NB4 (cell line): ENCODE measurements at regions not wholly inside any gene's neighbourhood (a gene's known extent, or its start where the extent isn't known, plus 50 kb on each side); places are given as distances from the start of the nearest gene placed in this dataset.

Experiments
- DNase-seq: peaks from one replicate; pipeline ENCODE4 v3.0.0; 2010; ENCODE audit warnings: low read depth
- H3K4me3 ChIP-seq: one replicate; pipeline ENCODE4 v1.5.1; 2011; ENCODE audit warnings: mild to moderate bottlenecking, low read depth, low read length, moderate library complexity
- MYC ChIP-seq: IDR thresholded peaks from 2 replicates; pipeline ENCODE4 v1.6.1; 2011; ENCODE audit warnings: low read depth, low read length
- POLR2A ChIP-seq: IDR thresholded peaks from 2 replicates; pipeline ENCODE4 v1.6.1; 2011; ENCODE audit warnings: mild to moderate bottlenecking; ENCODE audit not compliant: insufficient read length; ENCODE audit errors: extremely low read depth
- TF ChIP-seq, protein P1 (sequence below): IDR thresholded peaks from 2 replicates; pipeline ENCODE4 v1.6.1; 2011; ENCODE audit warnings: low read depth, low read length
- TF ChIP-seq, protein P2 (sequence below): IDR thresholded peaks from one replicate; pipeline ENCODE4 v1.5.1; 2012; ENCODE audit warnings: low read depth, low read length

DNA sequence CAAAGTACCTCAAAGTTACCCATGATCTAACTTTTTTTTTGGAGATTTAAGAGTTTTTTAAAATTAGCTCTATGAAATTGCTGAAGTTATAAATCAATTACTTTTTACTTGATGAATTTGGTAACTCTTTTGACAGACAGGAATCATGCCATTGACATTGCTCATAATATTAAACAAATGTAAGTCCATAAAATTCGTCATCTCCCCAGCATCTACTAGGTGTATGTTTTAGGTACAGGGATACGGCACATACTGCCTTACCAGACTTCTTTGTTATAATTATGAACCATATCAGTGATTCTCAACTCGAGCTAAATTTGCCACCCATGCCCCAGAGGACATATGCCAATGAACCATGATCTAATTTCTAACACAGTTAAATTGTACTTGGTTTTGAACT is 247.5 kb upstream of the TGFBR2 start:
- H3K4me3 ChIP-seq: no peak overlapping the region
- no peak for DNase-seq
- no peak for TF ChIP-seq MYC
- TF ChIP-seq, protein P1, sequence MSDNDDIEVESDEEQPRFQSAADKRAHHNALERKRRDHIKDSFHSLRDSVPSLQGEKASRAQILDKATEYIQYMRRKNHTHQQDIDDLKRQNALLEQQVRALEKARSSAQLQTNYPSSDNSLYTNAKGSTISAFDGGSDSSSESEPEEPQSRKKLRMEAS: no peak
- TF ChIP-seq POLR2A: no peak
- TF ChIP-seq, protein P2, sequence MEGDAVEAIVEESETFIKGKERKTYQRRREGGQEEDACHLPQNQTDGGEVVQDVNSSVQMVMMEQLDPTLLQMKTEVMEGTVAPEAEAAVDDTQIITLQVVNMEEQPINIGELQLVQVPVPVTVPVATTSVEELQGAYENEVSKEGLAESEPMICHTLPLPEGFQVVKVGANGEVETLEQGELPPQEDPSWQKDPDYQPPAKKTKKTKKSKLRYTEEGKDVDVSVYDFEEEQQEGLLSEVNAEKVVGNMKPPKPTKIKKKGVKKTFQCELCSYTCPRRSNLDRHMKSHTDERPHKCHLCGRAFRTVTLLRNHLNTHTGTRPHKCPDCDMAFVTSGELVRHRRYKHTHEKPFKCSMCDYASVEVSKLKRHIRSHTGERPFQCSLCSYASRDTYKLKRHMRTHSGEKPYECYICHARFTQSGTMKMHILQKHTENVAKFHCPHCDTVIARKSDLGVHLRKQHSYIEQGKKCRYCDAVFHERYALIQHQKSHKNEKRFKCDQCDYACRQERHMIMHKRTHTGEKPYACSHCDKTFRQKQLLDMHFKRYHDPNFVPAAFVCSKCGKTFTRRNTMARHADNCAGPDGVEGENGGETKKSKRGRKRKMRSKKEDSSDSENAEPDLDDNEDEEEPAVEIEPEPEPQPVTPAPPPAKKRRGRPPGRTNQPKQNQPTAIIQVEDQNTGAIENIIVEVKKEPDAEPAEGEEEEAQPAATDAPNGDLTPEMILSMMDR: no peak

DNA sequence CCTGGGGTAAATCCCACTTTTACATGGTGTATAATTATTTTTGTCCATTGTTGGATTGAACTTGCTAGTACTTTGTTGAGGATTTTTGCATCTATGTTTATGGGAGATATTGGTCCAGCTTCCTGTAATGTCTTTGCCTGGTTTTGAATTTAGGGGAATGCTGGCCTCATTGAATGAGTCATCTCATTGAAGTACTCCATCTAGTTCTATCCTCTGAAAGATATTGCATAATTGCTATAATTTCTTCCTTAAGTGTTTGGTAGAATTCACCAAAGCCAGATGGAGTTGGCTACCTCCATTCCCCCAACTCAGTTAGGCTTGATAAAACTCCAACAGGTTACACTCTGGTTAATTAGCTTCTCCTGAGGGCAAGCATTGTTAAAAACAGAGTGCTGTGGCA is 237.4 kb upstream of the TGFBR2 start:
- no peak for DNase-seq
- TF ChIP-seq, protein P2: no peak
- TF ChIP-seq MYC: no peak
- TF ChIP-seq, protein P1: no peak
- TF ChIP-seq POLR2A: no peak
- no peak overlapping the region for H3K4me3 ChIP-seq

DNA sequence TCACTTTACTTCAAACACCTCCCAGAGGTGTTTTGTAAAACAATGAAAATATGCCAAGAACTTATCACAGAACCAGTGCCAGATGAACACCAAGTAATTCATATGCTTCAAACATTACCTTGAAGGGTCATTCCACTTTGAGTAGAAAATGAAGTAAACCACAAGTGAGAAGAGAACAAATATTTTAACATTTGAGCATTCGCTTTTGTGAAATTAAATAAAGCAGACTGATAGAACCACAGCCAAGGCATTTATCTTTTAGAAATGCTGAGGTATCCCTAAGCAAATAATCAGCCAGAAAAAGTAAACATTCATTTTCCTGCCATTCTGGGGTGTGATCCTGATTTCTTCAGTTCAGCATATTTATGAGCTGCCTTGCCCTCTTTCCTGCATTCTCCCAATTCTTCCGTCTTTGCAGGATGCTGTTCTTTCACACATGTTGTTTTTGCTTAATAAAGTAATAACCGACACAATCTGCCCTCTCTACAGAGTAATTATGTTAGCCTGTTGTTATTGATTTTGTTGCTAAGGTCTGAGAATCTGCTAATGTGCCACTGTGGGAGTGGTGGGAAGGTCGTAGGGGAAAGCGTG is 235.6 kb upstream of the TGFBR2 start:
- no peak overlapping the region for H3K4me3 ChIP-seq
- DNase-seq: no peak
- TF ChIP-seq MYC (no peak), POLR2A (no peak)
- TF ChIP-seq, protein P1: no peak
- TF ChIP-seq, protein P2: no peak

DNA sequence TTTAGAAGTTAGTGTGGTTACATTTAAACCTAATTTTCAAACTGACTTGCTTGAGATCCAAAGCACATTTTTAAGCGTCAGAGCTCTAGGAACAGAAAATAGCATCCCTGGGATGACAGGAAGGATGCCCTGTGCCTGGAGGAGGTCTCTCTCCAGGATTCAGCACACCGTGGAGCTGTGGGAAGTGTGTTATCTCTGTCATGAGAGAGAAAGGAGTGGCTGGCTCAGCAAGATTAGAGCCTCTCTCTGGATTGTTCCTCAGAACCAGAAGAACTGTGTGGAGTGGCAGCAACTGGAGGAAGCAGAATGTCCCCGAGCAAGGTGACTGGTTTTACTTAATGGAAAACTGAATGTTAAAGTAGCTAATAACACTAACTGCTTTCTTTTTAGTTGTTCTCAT is 233.6 kb upstream of the TGFBR2 start:
- TF ChIP-seq, protein P2: no peak
- TF ChIP-seq, protein P1: no peak
- no peak for TF ChIP-seq MYC
- no peak for TF ChIP-seq POLR2A
- DNase-seq: no peak
- no peak overlapping the region for H3K4me3 ChIP-seq

DNA sequence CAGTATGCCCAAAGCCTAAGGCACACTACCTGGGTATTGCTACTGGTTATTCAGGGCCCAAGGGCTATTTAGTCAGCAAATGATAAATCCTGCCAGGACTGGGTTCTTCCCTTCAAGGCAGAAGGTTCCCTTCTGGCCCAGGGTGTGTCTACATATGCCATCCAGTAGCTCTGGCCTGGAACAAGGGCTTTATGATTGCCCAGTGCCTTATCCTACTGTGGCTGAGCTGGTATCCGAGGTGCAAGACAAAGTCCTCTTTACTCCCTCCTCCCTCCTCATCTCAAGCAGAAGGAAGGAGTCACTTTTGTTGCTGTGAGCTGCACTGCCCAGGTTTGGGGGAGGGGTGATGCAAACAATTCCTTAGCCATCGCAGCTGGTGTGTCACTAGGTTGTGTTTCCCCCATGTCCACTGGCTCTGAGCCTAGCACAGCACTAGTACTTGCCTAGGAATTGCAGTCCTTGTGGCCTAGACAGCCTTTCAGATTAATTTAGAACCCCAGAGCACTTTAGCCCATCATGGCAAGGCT is 221.8 kb upstream of the TGFBR2 start:
- TF ChIP-seq MYC (no peak), POLR2A (no peak)
- TF ChIP-seq, protein P1: no peak
- TF ChIP-seq, protein P2: no peak
- no peak overlapping the region for H3K4me3 ChIP-seq
- DNase-seq: no peak
